Naive B cell (primary cell): ENCODE measurements at regions not wholly inside any gene's neighbourhood (a gene's known extent, or its start where the extent isn't known, plus 50 kb on each side); places are given as distances from the start of the nearest gene placed in this dataset.
A peak's percentile ranks its signal among the peaks of the same experiment; 100 is the strongest.

Experiments
- ATAC-seq, 2 donors: fragments of 150-1000 bp; cut with Tn5 transposase; 2 replicates each; pipeline ENCODE4 v1.10.0; 2021; ENCODE audit warnings: low read depth in 2 of 2, mild to moderate bottlenecking in 2 of 2, moderate library complexity in 2 of 2
- DNase-seq: peaks from one replicate; pipeline ENCODE4 v3.0.0; 2022
- H3K27ac Mint-ChIP-seq, 6 donors: one replicate each; pipeline ENCODE4 v1.8.0; 2020 to 2022; ENCODE audit warnings: mild to moderate bottlenecking in 6 of 6, mixed read lengths in 6 of 6, moderate library complexity in 5 of 6, inconsistent platforms in 2 of 6
- H3K27me3 Mint-ChIP-seq, 3 donors: one replicate each; pipeline ENCODE4 v1.8.0; 2021 to 2022; ENCODE audit warnings: mixed read lengths in 3 of 3, mild to moderate bottlenecking in 1 of 3
- H3K36me3 Mint-ChIP-seq, 2 donors: one replicate each; pipeline ENCODE4 v1.8.0; 2020 to 2022; ENCODE audit warnings: mixed read lengths in 2 of 2, inconsistent platforms in 1 of 2, mild to moderate bottlenecking in 1 of 2
- H3K4me1 Mint-ChIP-seq, 3 donors: one replicate each; pipeline ENCODE4 v1.8.0; 2020 to 2022; ENCODE audit warnings: mixed read lengths in 3 of 3, inconsistent platforms in 1 of 3, mild to moderate bottlenecking in 1 of 3, moderate library complexity in 1 of 3
- H3K4me3 Mint-ChIP-seq, 8 donors: one replicate each; pipeline ENCODE4 v1.8.0; 2020 to 2022; ENCODE audit warnings: mild to moderate bottlenecking in 8 of 8, mixed read lengths in 8 of 8, moderate library complexity in 8 of 8, inconsistent platforms in 2 of 8
- H3K9me3 Mint-ChIP-seq, 7 donors: one replicate each; pipeline ENCODE4 v1.8.0; 2020 to 2022; ENCODE audit warnings: mixed read lengths in 7 of 7, mild to moderate bottlenecking in 5 of 7, inconsistent platforms in 2 of 7, moderate library complexity in 1 of 7

DNA sequence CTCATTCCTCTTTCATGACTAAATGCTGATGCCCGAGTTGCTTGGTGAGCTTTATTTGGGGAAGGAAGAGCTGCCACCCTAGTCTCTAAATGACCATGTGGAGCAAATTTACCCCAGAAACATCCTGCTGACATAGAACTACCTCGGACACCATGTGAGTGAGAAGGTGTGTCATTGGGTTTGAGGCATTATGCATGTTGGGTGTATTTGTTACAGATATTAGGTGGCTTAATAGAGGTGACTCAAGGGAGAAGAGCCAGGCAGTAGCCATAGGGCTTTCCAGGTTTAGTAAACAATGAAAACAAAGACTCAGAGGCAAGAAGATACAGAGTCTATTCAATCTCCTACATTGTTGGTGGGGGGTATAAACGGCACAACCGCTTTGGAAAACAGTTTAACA lies 581.5 kb downstream of the CCDC171 start:
- ATAC-seq (no peak), DNase-seq (no peak)
- Mint-ChIP-seq H3K27ac (no peak overlapping the region), H3K9me3 (peaks cover 0 to 10% (median 0%) of the 10 kb centered on the region in 7 donors), H3K27me3 (peaks cover 0 to 6% (median 0%) of the 10 kb centered on the region in 3 donors), H3K4me1 (no peaks in the 10 kb centered on the region), H3K4me3 (no peak overlapping the region), H3K36me3 (no peaks in the 10 kb centered on the region)

DNA sequence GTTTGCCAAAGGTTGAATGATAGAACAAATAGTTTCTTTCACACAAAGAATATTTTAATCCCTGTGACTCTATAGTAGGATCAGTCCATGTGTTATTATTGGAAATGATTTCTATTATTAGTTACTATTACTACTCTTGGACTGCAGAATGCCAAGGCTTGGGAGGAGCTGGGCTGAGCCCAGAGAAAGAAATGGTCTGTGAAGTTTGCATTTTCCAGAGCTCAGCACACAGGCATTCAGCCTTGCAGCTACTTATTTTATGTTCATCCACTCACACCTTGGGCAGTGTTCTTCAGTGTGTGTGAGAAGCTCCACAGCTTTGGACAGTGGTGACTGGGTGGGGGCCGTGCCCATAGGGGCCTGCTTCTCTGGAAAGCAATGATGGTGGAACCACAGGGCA lies 583.1 kb downstream of the CCDC171 start:
- Mint-ChIP-seq H3K9me3 (peaks cover 0 to 5% (median 0%) of the 10 kb centered on the region in 7 donors), H3K4me1 (no peaks in the 10 kb centered on the region), H3K27ac (no peak overlapping the region), H3K27me3 (no peaks in the 10 kb centered on the region), H3K4me3 (no peak overlapping the region), H3K36me3 (no peaks in the 10 kb centered on the region)
- DNase-seq (no peak), ATAC-seq (no peak)

DNA sequence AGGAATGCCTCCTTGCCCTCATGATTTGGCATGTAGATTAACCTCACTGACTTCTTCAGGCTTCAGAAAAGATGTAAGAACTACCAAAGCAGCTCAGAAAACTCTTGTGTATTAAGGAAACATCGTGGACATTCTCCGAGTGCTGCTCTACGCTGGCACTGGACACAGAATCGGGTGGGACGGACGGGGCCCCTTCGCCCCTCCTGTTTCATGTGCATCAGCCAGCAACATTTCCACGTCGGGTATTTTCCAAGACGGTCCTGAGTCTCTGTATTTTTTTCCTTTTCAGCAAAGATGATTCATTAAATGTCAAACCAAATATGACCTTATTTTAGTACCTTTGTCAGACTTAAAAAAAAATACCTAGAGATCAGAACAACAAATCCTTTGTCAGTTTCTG lies 583.6 kb downstream of the CCDC171 start:
- Mint-ChIP-seq H3K4me3 (no peak overlapping the region), H3K4me1 (no peaks in the 10 kb centered on the region), H3K9me3 (peaks cover 0 to 5% (median 0%) of the 10 kb centered on the region in 7 donors), H3K36me3 (no peaks in the 10 kb centered on the region), H3K27me3 (no peaks in the 10 kb centered on the region), H3K27ac (no peak overlapping the region)
- ATAC-seq, result no peak
- no peak for DNase-seq

DNA sequence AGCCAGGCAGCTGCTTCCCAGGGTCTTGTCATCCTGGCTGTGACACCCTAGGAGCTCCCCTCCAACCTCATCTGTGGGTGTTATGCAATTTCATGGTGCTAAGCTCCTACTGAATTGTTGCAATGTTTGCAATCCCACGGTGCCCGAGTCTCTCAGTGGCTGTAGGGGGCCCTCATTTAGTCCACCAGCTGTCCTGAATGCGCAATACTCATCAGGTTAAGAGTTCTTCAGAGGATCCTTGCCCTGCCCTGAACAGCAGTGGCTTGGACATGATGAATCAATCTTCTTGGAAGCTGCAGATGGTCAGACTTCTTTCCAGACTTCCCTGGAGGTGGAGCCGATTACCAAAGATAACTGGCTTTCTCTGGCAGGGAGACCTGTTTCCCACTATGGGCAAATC lies 584.1 kb downstream of the CCDC171 start:
- H3K9me3 Mint-ChIP-seq, result peaks cover 0 to 5% (median 0%) of the 10 kb centered on the region in 7 donors
- no peaks in the 10 kb centered on the region for H3K4me1 Mint-ChIP-seq
- no peaks in the 10 kb centered on the region for H3K36me3 Mint-ChIP-seq
- no peak overlapping the region for H3K4me3 Mint-ChIP-seq
- no peak for ATAC-seq
- DNase-seq, result no peak
- H3K27ac Mint-ChIP-seq, result no peak overlapping the region
- H3K27me3 Mint-ChIP-seq, result no peaks in the 10 kb centered on the region

DNA sequence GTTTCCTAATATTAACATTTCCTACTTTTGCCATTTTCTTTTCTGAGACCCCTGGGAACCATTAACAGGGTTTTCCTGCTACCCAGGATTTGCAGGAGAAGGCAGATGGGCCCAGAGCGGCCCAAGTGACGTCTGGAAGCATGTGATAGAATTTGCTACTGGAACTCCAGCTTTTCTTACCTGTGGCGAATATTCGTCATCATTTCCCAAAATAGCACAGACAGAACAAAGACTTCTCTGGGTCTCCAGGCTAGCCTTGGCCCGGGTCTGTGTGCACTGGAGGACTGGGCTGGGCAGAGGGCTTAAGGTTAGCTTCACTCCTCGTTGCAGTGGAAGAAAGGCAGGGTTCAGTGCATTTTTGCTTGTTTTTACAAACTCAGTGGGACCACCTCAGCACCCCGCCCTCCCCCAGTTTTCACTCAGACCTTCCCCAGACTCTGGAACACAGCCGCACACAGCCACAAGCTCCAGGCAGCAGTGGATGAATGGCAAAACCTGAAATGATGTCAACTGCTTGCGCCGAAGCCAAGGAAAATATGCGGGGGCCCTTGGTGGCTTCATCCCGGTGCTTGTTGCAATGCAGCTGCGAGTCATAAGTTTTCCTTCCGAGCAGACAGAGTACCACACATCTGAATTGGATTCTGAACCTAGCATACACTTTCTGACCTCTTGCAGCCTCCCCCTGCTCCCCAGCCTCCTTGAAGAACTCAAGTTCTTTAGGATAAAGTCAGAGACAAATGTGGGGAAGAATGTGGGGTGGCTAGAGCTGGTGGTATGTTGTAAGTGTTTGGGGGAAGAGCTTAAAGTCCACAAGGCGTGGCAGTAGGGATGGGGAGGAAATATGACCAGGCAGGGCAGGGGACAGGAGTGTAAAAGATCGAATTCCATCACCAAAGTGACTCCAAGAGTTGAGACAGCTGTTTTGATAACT lies 586.0 kb downstream of the CCDC171 start:
- no peak for DNase-seq
- H3K27ac Mint-ChIP-seq, result no peak overlapping the region
- peaks cover 0 to 5% (median 0%) of the 10 kb centered on the region in 7 donors for H3K9me3 Mint-ChIP-seq
- H3K36me3 Mint-ChIP-seq, result no peaks in the 10 kb centered on the region
- no peaks in the 10 kb centered on the region for H3K4me1 Mint-ChIP-seq
- no peak overlapping the region for H3K4me3 Mint-ChIP-seq
- no peak for ATAC-seq
- no peaks in the 10 kb centered on the region for H3K27me3 Mint-ChIP-seq

DNA sequence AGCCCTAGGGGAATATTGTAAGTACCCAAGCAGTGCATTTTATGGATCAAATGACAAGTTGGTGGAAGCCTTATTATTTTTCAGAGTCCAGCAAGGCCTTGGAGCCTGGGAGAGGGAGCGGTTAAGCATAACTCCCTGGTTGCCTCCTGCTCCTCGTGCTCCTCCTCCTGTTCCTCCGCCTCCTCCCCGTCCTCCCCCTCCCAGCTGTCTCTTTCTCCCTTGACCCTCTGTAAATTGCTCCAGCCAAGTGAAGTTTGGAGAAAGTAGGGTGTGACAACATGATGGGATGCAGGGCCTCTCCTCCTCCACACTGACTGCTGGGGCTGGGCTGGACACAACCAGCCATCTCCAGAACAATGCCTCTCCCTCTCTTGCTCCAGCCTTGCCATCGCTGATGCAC lies 586.9 kb downstream of the CCDC171 start:
- DNase-seq (no peak), ATAC-seq (no peak)
- Mint-ChIP-seq H3K9me3 (peaks cover 0 to 5% (median 0%) of the 10 kb centered on the region in 7 donors), H3K4me1 (no peaks in the 10 kb centered on the region), H3K4me3 (no peak overlapping the region), H3K27ac (no peak overlapping the region), H3K36me3 (no peaks in the 10 kb centered on the region), H3K27me3 (no peaks in the 10 kb centered on the region)

DNA sequence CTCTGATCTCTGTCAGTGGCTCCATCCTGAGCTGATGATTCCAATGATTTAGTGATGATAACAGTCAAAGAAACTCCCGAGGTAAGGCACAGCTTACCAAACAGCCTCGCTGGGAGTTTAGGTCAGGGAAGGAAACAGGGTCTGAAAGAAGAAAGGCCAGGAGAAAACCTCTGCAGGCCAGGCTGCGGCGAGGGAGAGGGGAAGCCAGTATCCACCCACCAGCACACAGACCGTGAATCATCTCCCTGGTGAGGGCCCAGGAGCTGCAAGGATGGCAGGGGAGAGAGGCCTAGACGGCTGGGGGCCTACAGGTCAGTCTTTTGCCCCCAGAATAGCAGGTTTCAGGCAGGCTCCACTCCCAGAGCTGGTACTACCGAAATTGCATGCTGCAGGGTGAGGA lies 590.5 kb downstream of the CCDC171 start:
- no peaks in the 10 kb centered on the region for H3K27me3 Mint-ChIP-seq
- H3K4me3 Mint-ChIP-seq, result no peak overlapping the region
- DNase-seq, result no peak
- H3K9me3 Mint-ChIP-seq, result peaks cover 0 to 5% (median 0%) of the 10 kb centered on the region in 7 donors
- H3K4me1 Mint-ChIP-seq, result no peaks in the 10 kb centered on the region
- no peak overlapping the region for H3K27ac Mint-ChIP-seq
- H3K36me3 Mint-ChIP-seq, result no peaks in the 10 kb centered on the region
- ATAC-seq, result no peak

DNA sequence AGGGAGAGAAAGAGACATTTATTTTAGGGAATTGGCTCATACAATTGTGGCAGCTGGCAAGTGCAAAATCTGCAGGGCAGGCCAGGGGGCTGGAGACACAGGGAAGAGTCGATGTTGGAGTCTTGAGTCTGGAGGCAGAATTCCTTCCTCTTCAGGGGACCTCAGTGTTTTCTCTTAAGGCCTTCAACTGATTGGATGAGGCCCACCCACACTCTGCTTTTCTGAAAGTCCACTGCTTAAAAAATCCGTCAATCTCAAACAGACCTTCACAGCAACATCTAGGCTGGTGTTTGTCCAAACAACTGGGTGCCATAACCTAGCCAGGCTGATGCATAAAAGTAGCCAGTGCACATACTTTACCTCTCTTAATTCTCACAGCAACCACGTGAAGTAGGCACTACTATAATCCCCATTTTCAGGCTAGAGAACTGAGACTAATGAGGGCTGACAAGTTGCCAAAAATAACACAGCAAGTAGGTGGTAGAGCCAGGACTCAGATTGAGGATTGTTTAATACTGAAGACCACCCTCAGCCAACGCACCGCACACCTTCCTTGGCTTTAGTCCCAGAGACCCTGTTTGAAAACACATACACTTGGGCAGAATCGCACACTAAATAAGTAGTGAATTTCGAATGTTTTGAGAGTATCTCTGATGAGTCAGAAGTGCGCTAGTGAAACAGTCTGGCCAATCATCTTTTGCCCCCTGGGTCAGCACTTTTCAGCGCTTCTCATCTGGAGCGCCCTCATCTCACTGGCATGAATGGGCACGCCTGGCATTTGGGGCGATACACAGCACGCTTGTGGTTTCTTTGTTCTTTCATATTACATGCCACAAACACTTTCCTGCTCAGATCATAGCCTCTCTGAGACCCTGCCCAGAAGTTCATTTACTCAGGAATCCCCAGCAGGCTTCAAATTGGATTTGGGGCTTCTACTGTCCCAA lies 591.4 kb downstream of the CCDC171 start:
- DNase-seq (no peak), ATAC-seq (no peak)
- Mint-ChIP-seq H3K36me3 (no peaks in the 10 kb centered on the region), H3K27me3 (peaks cover 0 to 5% (median 0%) of the 10 kb centered on the region in 3 donors), H3K27ac (peak overlapping the region in 1 of 6 donors; percentile 57), H3K4me1 (no peaks in the 10 kb centered on the region), H3K4me3 (no peak overlapping the region), H3K9me3 (peaks cover 0 to 6% (median 4%) of the 10 kb centered on the region in 7 donors)

DNA sequence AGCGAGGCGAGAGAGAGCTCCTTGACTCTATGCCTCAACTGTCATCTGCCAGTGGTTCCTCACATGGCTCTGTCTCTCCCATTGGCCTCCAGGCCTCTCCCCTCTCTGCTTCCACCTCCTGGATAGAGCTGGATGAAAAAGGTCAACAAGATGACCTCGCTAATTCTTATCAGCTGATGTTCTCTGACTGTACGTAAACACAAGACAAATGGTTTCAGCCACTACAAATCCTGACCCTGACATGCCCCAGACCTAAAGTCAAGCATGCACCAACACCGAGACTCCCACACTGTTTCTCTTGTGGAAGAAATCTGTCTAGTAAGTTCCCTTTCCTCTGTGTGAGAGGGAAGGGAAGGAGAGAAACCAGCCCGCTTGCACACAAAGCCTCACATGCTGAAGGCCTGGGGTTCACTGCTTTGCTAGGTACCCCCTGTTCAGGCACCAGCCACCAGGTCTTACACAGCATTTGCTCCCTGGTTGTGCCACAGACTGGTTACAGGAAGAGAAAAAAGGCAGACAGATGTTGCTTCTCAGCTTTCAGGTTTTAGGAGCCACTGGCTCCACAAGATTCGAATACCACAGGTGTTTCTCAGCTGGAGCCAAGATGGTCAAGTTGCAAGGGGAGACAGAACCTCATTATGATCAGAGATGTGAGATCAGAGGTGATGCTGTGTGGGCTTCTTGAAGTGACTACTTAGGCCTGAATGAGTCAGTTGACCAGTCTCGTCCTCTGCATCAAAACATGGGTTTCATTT lies 592.5 kb downstream of the CCDC171 start:
- ATAC-seq (no peak), DNase-seq (no peak)
- no peak overlapping the region for H3K4me3 Mint-ChIP-seq
- peaks cover 0 to 11% (median 4%) of the 10 kb centered on the region in 7 donors for H3K9me3 Mint-ChIP-seq
- H3K27ac Mint-ChIP-seq, result no peak overlapping the region
- H3K27me3 Mint-ChIP-seq, result peaks cover 0 to 5% (median 0%) of the 10 kb centered on the region in 3 donors
- H3K36me3 Mint-ChIP-seq, result no peaks in the 10 kb centered on the region
- H3K4me1 Mint-ChIP-seq, result no peaks in the 10 kb centered on the region

DNA sequence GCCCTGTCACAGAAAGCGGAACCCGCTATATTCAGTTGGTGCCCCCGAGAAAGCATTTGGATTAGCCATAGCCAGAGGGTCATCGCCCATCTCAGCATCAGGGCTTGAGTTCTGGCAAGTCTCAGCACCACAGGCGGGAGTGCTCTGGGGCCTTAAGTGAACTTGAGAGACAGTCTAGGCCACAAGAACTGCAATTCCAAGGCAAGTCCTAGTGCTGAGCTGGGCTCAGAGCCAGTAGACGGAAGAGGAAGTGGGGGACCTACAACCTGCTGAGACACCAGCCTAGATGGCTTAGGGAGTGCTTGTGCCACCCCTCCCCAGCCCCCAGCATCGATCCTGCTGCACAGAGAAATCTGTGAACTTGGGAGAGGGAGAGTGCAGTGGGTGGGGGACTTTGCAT lies 594.9 kb downstream of the CCDC171 start:
- Mint-ChIP-seq H3K4me3 (no peak overlapping the region), H3K27me3 (peaks cover 0 to 10% (median 0%) of the 10 kb centered on the region in 3 donors), H3K36me3 (no peaks in the 10 kb centered on the region), H3K9me3 (peaks cover 0 to 15% (median 5%) of the 10 kb centered on the region in 7 donors), H3K4me1 (no peaks in the 10 kb centered on the region), H3K27ac (no peak overlapping the region)
- ATAC-seq (no peak), DNase-seq (no peak)

DNA sequence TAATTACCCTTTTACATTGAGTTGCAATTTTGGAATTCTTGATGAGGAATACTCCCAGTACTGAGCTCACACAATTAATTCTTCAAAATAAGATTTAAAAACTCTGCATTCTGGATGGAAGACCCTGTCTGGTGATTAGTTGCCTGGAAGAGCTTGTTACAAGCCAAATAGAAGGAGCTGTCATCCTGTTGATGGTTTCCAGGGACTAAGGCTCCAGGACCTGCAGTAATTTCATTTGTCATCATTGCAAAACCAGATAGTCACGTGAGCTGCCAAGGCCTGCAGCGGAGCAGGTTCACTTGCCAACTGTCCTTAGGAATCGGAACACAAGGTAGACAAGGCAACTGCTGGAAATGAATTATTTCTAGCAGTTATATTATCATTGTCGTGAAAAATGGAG lies 597.7 kb downstream of the CCDC171 start:
- no peaks in the 10 kb centered on the region for H3K36me3 Mint-ChIP-seq
- peaks cover 1 to 19% (median 15%) of the 10 kb centered on the region in 3 donors for H3K27me3 Mint-ChIP-seq
- DNase-seq (no peak), ATAC-seq (no peak)
- no peak overlapping the region for H3K27ac Mint-ChIP-seq
- H3K4me3 Mint-ChIP-seq, result no peak overlapping the region
- H3K4me1 Mint-ChIP-seq, result peaks cover 0 to 7% (median 4%) of the 10 kb centered on the region in 3 donors
- H3K9me3 Mint-ChIP-seq, result peaks cover 0 to 16% (median 6%) of the 10 kb centered on the region in 7 donors

DNA sequence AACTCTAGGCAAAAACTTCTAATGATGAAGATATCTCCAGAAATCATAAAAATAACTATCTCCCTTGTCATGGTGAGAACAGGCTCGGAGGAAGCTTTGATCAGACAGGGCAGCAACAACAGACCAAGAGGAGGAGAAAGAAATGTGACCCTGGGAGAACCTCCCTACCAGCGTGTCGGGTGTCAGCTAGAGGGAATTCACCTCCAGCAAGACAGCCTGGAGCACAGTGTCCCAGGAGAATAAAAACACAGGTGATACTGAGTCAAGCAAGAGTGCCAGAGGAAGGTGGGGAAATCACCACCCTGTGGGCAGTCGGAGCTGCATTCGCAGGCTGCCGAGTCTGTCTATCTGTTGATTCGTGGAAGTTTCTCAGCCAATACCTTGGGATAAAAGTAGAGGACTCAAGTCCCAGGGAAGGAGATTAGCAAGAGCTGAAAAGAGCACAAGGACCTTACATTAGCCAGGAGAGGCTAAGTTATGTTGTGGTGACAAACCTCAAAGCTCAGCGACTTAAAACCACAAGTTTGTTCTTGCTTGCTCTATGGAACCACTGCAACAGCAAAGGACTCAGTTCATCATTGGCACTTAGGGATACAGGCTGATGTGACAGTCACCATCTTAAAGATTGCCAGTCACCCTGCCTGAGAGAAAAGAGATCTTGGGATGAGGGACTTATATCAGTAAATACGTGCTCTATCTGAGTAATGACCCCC lies 598.3 kb downstream of the CCDC171 start:
- Mint-ChIP-seq H3K9me3 (peaks cover 0 to 19% (median 6%) of the 10 kb centered on the region in 7 donors), H3K27ac (no peak overlapping the region), H3K4me3 (no peak overlapping the region), H3K4me1 (peaks cover 0 to 7% (median 4%) of the 10 kb centered on the region in 3 donors), H3K27me3 (peaks cover 4 to 25% (median 21%) of the 10 kb centered on the region in 3 donors), H3K36me3 (no peaks in the 10 kb centered on the region)
- DNase-seq (no peak), ATAC-seq (no peak)
